GM10248 (cell line): ENCODE measurements at regions not wholly inside any gene's neighbourhood (a gene's known extent, or its start where the extent isn't known, plus 50 kb on each side); places are given as distances from the start of the nearest gene placed in this dataset.

ENCODE experiments used
- CTCF ChIA-PET: fragments of 300-600 bp; sonication (Branson Sonifier 250); formaldehyde crosslinking; extraction: SDS; loops from one replicate; lab custom pipeline; 2021; ENCODE audit warnings: antibody characterized with exemption; lab: Yijun Ruan, JAX
- POLR2A ChIA-PET: fragments of 350-650 bp; sonication (Branson Sonifier 250); formaldehyde crosslinking; extraction: SDS; loops from one replicate; lab custom pipeline; 2020; ENCODE audit warnings: antibody characterized with exemption; lab: Yijun Ruan, JAX
- DNase-seq: peaks from one replicate; pipeline ENCODE4 v3.0.0; 2012; ENCODE audit errors: extremely low spot score
- TF ChIP-seq, protein P1 (sequence below): IDR thresholded peaks from 2 replicates; pipeline ENCODE4 v1.5.1; 2012; ENCODE audit warnings: mild to moderate bottlenecking, low read depth; ENCODE audit errors: extremely low read depth, missing control alignments, control extremely low read depth

DNA sequence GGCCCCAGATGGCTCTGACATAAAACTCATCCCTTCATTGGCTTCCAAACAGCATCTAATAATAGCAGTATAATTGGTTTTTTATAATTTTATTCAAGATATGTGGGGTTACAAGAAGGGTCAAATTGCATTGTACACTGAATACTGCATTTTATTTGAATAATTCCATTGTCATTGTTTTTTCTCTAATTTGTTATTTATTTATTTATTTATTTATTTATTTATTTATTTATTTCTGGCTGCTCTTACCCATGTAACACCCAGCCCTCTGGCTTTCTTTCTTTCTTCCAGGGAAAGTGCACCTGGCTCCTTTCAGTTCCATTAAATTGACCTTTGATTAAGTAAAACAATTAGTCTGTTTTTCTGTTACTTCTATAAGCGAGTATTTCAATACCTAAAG lies 210.1 kb downstream of the CDH9 start:
- no peak for DNase-seq
- TF ChIP-seq, protein P1, sequence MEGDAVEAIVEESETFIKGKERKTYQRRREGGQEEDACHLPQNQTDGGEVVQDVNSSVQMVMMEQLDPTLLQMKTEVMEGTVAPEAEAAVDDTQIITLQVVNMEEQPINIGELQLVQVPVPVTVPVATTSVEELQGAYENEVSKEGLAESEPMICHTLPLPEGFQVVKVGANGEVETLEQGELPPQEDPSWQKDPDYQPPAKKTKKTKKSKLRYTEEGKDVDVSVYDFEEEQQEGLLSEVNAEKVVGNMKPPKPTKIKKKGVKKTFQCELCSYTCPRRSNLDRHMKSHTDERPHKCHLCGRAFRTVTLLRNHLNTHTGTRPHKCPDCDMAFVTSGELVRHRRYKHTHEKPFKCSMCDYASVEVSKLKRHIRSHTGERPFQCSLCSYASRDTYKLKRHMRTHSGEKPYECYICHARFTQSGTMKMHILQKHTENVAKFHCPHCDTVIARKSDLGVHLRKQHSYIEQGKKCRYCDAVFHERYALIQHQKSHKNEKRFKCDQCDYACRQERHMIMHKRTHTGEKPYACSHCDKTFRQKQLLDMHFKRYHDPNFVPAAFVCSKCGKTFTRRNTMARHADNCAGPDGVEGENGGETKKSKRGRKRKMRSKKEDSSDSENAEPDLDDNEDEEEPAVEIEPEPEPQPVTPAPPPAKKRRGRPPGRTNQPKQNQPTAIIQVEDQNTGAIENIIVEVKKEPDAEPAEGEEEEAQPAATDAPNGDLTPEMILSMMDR: no peak
- POLR2A ChIA-PET: no interaction called here
- CTCF ChIA-PET: no interaction called here

DNA sequence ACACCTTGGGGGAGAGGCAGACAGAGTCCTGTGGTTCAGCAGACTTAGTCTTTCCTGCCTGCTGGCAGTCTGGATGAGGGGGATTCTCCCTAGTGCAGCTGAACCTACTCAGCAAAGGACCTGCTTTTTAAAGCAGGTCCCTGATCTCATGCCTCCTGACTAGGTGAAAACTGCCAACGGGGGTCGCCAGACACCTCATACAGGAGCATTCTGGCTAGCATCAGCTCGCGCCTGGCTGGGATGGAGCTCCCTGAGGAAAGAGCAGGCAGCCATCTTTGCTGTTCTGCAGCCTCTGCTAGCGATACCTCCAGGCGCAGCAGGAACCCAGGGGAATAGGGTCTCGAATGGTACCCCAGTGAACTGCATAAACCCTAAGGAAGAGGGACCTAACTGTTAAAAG lies 225.2 kb downstream of the CDH9 start:
- CTCF ChIA-PET: no interaction called here
- DNase-seq: no peak
- TF ChIP-seq, protein P1: no peak
- POLR2A ChIA-PET: no interaction called here

DNA sequence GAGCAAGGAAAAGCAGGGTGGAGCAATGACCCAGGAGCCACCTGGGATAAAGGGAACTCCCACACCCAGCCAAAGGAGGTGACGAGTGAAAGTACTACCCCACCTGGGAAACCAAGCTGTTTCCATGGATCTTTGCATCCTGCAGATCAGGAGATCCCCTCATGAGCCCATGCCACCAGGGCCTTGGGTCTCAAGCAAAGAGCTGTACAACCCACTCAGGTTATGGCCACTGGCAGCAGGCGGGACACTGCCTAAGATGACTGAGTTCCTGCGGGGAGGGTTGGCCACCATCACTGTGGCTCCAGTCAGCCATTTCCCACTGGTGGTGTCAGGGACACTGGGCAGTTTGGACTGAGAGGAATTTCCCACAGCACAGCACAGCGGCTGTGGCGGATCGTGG lies 225.7 kb downstream of the CDH9 start:
- DNase-seq: no peak
- CTCF ChIA-PET: no interaction called here
- TF ChIP-seq, protein P1: no peak
- POLR2A ChIA-PET: no interaction called here

DNA sequence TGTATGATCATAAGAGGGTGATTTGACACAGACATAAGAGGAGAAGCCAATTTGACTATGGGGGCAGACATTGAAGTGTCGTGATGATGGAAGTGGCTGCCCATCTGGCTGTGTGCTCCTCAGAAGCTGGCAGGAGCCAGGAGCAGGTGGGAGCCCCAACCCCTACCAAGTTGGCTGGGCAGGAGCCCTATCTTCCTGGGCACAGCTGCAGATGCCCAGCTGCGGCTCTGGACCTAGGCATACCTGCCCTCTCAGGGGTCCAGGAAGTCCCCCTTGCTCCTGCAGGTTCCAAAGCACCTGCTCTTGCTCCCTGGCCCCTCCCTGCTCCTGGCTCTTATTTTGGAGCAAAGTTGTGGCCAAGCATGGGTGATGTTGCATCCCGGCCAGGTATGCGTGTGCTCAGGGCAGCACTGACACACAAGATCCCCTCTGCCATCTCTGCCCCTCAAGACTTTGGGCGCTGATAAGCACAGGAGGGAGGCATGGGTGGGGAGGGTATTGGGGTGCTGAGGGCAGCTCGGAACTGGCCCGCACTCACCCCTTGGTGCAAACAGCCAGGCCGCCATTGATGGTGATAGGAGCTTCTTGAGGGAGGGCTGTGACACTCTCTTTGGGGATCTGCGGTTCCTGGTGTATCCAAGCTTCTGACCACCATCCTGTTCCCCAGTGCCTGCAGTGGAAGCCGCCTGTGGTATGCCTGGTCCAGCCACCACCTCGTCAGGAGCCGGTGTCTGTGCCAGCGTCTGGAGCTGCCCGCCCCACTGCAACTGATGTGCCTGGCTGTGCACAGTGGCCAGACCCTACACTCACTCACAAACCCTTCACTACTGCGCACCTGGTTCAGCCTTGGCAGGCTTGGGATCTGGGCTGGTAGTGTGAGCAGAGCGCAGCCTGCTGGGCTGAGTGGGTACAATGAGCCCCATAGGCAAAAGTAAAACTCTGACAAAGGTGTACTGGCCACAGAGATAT lies 230.9 kb downstream of the CDH9 start:
- no peak for DNase-seq
- TF ChIP-seq, protein P1: no peak
- POLR2A ChIA-PET: no interaction called here
- CTCF ChIA-PET: no interaction called here

DNA sequence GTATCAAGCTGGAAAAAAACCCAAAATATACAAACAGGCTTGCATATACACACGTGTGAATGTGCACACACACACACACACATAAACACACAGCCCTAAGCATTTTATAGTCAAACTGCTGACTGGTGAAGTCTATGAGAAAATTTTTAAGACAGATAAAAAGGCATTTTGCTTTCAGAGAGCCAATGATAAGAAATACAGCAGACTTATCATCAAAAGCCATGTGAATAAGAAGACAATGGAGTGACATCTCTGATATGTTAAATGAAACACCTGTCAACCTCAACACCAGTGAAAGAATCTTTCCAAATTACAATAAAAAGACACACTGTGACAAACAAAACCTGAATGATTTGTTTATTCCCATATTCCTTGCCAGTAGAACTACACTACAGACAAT lies 233.3 kb downstream of the CDH9 start:
- POLR2A ChIA-PET: no interaction called here
- CTCF ChIA-PET: no interaction called here
- no peak for DNase-seq
- TF ChIP-seq, protein P1: no peak

DNA sequence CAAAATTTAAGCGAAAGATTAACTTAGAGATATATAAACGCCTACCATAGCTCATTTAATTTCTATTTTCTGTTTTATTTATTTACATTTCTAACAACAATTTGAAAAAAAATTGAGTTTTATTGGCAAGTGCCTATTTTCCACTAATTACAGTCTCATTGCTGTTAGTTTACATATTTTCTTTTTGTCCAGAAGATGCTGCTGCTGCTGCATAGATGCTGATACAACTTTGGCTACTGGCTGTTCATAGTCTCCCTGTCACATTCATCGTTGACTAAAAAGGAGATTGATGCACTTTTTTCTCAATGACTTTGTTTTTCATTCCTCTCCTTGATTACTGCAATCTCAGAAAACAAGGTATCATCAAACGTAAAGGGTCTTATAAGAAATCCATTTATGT lies 235.4 kb downstream of the CDH9 start:
- ChIA-PET CTCF (no interaction called here), POLR2A (no interaction called here)
- no peak for DNase-seq
- TF ChIP-seq, protein P1: no peak

DNA sequence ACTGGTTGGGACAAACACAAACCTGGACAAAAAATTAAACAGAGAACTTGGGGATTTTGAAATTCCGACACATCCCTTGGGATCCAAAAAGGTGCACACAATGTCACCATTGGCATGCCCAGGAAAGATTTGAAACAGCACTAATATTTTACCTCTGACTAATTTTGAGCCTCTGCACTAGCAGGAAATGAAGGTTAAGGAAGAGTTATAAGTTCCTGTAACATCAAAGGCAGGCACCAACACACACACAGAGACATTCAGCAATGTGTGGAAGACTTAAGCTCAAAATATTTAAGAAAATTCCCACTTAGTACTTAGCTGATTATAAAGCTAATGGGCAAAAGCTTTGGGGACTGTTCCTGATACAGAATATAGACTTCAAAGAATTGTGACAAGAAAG lies 247.0 kb downstream of the CDH9 start:
- CTCF ChIA-PET: interaction anchor here (1.2 kb wide), 1 partner anchor 23 kb away, joined by 3 read pairs; no protein-coding TSS in a partner anchor
- DNase-seq: no peak
- POLR2A ChIA-PET: no interaction called here
- TF ChIP-seq, protein P1: no peak
